Occipital lobe (tissue), 2 donors: ENCODE measurements at regions not wholly inside any gene's neighbourhood (a gene's known extent, or its start where the extent isn't known, plus 50 kb on each side); places are given as distances from the start of the nearest gene placed in this dataset. TPM values are rescaled to one million over a fixed set of nuclear protein-coding genes. Genes with fewer than 3 reads are reported as not detected.

ENCODE experiments used
- DNase-seq: peaks from one replicate; lab custom pipeline; 2025; lab: John Stamatoyannopoulos, UW
- small RNA-seq: library from RNA; depleted of rRNA; stranded (forward); fragments of <200 nt; gene quantifications from one replicate; pipeline ENCODE3, GENCODE V24; 2014

DNA sequence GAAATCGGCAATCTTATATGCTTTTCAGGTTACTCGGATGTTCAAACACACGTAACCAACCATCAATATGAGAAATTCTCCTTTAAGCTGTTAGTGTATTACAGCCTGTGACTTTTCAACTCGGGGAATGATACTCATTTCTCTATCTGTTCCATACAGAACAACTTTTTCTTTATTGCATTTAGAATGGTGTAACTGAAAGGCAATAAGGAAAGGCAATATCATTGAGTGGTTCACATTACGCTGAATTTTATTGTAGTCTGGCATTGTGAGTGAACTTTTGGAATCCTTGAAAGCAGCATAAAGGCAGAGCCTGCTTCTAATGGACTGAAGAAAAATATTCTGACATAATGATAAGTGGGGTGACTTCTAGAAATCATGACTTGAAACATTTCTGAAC, 54.4 kb upstream of the MEF2C start:
- no peak for DNase-seq

DNA sequence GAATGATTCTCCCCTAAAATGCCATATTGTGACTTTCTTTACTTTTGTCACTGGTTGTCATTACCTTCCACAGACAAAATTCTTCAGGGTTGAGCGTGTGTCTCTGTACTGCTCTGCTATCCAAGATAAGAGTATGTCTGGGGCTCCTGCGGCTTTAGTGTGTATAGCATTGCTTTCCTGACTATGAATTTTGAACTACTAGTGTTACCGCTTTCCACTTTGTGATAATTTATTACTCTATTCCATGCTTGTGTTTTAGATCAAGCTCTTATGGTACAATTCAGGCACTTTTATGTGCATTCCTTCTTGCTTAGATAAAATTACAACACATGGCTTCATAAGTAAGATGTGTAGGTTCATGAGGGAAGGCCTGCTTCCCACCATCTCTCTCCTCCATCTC, 51.5 kb upstream of the MEF2C start:
- no peak for DNase-seq

Small RNAs in the stretch of these regions (small RNA-seq; reads per million reads assigned to genes)
- gene MIR3660, result not detected
